HEK293T (cell line): ENCODE measurements at regions not wholly inside any gene's neighbourhood (a gene's known extent, or its start where the extent isn't known, plus 50 kb on each side); places are given as distances from the start of the nearest gene placed in this dataset.
"Not testable (repeated sequence)": the region's sequence is repeated elsewhere in the genome, so short reads cannot be mapped to it uniquely, and the experiment has no call there.

Experiments used
- CTCF ChIA-PET: fragments of 350-600 bp; formaldehyde crosslinking; extraction: SDS; loops from one replicate; lab custom pipeline; 2021; ENCODE audit warnings: antibody characterized with exemption, inconsistent platforms; lab: Yijun Ruan, JAX
- POLR2A ChIA-PET: fragments of 350-600 bp; formaldehyde crosslinking; extraction: SDS; loops from one replicate; lab custom pipeline; 2020; ENCODE audit warnings: antibody characterized with exemption, inconsistent platforms; lab: Yijun Ruan, JAX
- DNase-seq: peaks from one replicate; pipeline ENCODE4 v3.0.0; 2012; ENCODE audit warnings: mixed read lengths; ENCODE audit errors: extremely low spot score
- ARNT ChIP-seq: fragments of 450-650 bp; IDR thresholded peaks from 2 replicates; pipeline ENCODE4 v1.6.1; 2017; ENCODE audit warnings: mild to moderate bottlenecking
- BHLHE40 ChIP-seq: fragments of 450-650 bp; IDR thresholded peaks from 2 replicates; pipeline ENCODE4 v1.6.1; 2016; ENCODE audit warnings: mild to moderate bottlenecking, moderate library complexity, borderline replicate concordance
- CTBP1 ChIP-seq: fragments of 450-650 bp; IDR thresholded peaks from 2 replicates; pipeline ENCODE4 v1.6.1; 2016; ENCODE audit warnings: borderline replicate concordance
- ELF4 ChIP-seq: fragments of 450-650 bp; IDR thresholded peaks from 2 replicates; pipeline ENCODE4 v1.6.1; 2017; ENCODE audit warnings: antibody characterized with exemption
- FOXA1 ChIP-seq: fragments of 450-650 bp; IDR thresholded peaks from 2 replicates; pipeline ENCODE4 v1.6.1; 2016; ENCODE audit warnings: mild to moderate bottlenecking
- FOXK2 ChIP-seq: fragments of 450-650 bp; IDR thresholded peaks from 2 replicates; pipeline ENCODE4 v1.6.1; 2016; ENCODE audit warnings: mild to moderate bottlenecking
- FOXM1 ChIP-seq: fragments of 450-650 bp; IDR thresholded peaks from 2 replicates; pipeline ENCODE4 v1.6.1; 2017; ENCODE audit warnings: mild to moderate bottlenecking, borderline replicate concordance
- HDGF ChIP-seq: fragments of 450-650 bp; IDR thresholded peaks from 2 replicates; pipeline ENCODE4 v1.6.1; 2017; ENCODE audit warnings: antibody characterized with exemption, borderline replicate concordance
- L3MBTL2 ChIP-seq: fragments of 450-650 bp; conservative IDR thresholded peaks from 2 replicates; pipeline ENCODE4 v1.6.1; 2016; ENCODE audit warnings: mild to moderate bottlenecking
- LEF1 ChIP-seq: fragments of 450-650 bp; IDR thresholded peaks from 2 replicates; pipeline ENCODE4 v1.6.1; 2017; ENCODE audit warnings: mild to moderate bottlenecking, borderline replicate concordance
- NFRKB ChIP-seq: fragments of 450-650 bp; IDR thresholded peaks from 2 replicates; pipeline ENCODE4 v1.6.1; 2016; ENCODE audit warnings: mild to moderate bottlenecking, moderate library complexity
- PKNOX1 ChIP-seq: fragments of 450-650 bp; IDR thresholded peaks from 2 replicates; pipeline ENCODE4 v1.6.1; 2016
- SP1 ChIP-seq: fragments of 450-650 bp; IDR thresholded peaks from 2 replicates; pipeline ENCODE4 v1.6.1; 2017
- SUZ12 ChIP-seq: fragments of 450-650 bp; IDR thresholded peaks from 2 replicates; pipeline ENCODE4 v1.6.1; 2016; ENCODE audit warnings: mild to moderate bottlenecking
- TARDBP ChIP-seq: fragments of 450-650 bp; IDR thresholded peaks from 2 replicates; pipeline ENCODE4 v1.6.1; 2016
- ZNF384 ChIP-seq: fragments of 450-650 bp; IDR thresholded peaks from 2 replicates; pipeline ENCODE4 v1.6.1; 2016

- DNase-seq = no peak
- TF ChIP-seq L3MBTL2 (no peak), FOXM1 (no peak), FOXK2 (no peak), ARNT (no peak), NFRKB (no peak), ZNF384 (no peak), HDGF (no peak), FOXA1 (no peak), BHLHE40 (no peak), SP1 (no peak), PKNOX1 (no peak), CTBP1 (no peak), ELF4 (no peak), TARDBP (no peak), LEF1 (no peak)
- POLR2A ChIA-PET = no interaction called here
- CTCF ChIA-PET = no interaction called here
These were observed 110.7 kb downstream of the MIAT start for GRCh38 chr22:26768156-26768515.

- ChIA-PET CTCF (no interaction called here), POLR2A (no interaction called here)
- TF ChIP-seq CTBP1 (no peak), TARDBP (no peak), ELF4 (no peak), LEF1 (no peak)
- DNase-seq = no peak
These were observed 111.6 kb downstream of the MIAT start for GRCh38 chr22:26768952-26769351.

- ChIA-PET POLR2A (no interaction called here), CTCF (no interaction called here)
- no peak for TF ChIP-seq L3MBTL2
- TF ChIP-seq HDGF = no peak
- TF ChIP-seq PKNOX1 = no peak
- no peak for TF ChIP-seq SUZ12
- TF ChIP-seq LEF1 = no peak
- TF ChIP-seq FOXA1 = no peak
- TF ChIP-seq SP1 = no peak
- TF ChIP-seq CTBP1 = no peak
- no peak for TF ChIP-seq FOXK2
- no peak for TF ChIP-seq TARDBP
- no peak for TF ChIP-seq BHLHE40
- no peak for TF ChIP-seq FOXM1
- TF ChIP-seq ZNF384 = no peak
- DNase-seq = no peak
These were observed 112.3 kb downstream of the MIAT start for GRCh38 chr22:26769663-26770062.

GRCh38 chr22:26770624-26771023 is 113.2 kb downstream of the MIAT start:
- CTCF ChIA-PET = no interaction called here
- TF ChIP-seq FOXA1 = no peak
- no peak for TF ChIP-seq TARDBP
- TF ChIP-seq SUZ12 = no peak
- no peak for TF ChIP-seq CTBP1
- no peak for TF ChIP-seq SP1
- no peak for TF ChIP-seq ZNF384
- POLR2A ChIA-PET = no interaction called here
- no peak for DNase-seq

- DNase-seq, CTCF ChIA-PET, POLR2A ChIA-PET: not testable (repeated sequence)
These were observed 115.7 kb downstream of the MIAT start for GRCh38 chr22:26773054-26773453.

GRCh38 chr22:26775394-26775793 is 118.0 kb downstream of the MIAT start:
- POLR2A ChIA-PET = no interaction called here
- DNase-seq = no peak
- TF ChIP-seq TARDBP (no peak), ARNT (no peak), HDGF (no peak), FOXK2 (no peak), CTBP1 (no peak), SUZ12 (no peak), SP1 (no peak), LEF1 (no peak), ELF4 (no peak), BHLHE40 (no peak), L3MBTL2 (no peak), ZNF384 (no peak), NFRKB (no peak), FOXA1 (no peak)
- CTCF ChIA-PET = no interaction called here

GRCh38 chr22:26777156-26777801 is 119.9 kb downstream of the MIAT start:
- ChIA-PET CTCF (no interaction called here), POLR2A (no interaction called here)
- no peak for DNase-seq
- TF ChIP-seq SUZ12 (no peak), ELF4 (no peak), L3MBTL2 (no peak), PKNOX1 (no peak), HDGF (no peak), NFRKB (no peak), ARNT (no peak), ZNF384 (no peak), BHLHE40 (no peak), FOXK2 (no peak)
